ENCODE measurements at regions not wholly inside any gene's neighbourhood (a gene's known extent, or its start where the extent isn't known, plus 50 kb on each side); places are given as distances from the start of the nearest gene placed in this dataset.

DNA sequence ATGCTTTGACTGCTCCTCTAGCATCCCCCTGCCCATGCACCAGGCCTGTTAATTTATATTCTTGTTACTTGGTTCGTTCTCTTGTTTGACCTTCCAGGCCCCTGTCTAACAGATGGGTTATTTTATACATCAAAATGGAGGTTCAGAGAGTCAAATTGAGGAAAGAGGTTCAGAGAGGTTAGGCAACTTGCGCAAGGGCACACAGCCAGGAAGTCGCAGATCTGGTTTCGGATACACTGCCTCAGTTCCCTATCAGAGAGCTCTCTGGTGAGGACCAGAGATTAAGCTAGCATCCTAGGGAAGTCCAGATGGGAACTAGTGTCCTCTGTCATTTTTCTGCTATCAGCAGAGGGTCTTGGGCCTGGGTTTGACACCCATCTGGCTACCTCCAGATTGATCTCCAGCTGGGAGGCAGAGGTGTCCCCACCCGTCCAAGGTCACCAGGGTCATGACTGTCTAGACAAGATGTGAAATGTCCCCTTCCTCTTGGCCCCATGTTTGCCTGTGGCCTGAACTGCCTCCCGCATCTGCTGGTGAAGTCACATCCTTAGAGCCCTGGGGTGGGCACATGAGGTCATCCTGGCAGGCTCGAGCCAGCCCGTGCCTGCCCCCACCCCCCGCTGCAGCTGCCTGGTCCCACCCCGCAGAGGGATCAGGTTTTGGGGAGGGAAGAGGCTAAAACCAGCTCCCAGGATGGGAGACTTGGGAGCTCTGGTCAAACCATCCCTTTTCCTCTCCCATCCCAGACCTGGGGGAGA is 84.3 kb upstream of the NCOR2 start:
- H3K4me3 ChIP-seq = no peak overlapping the region
- no peaks in the 10 kb centered on the region for H3K27me3 ChIP-seq
- peaks cover 18% of the 10 kb centered on the region for H3K4me1 ChIP-seq (ENCODE audit: insufficient read depth)
- H3K27ac ChIP-seq = no peak overlapping the region
- no peak overlapping the region for H2AFZ ChIP-seq
- H4K20me1 ChIP-seq (ENCODE audit: insufficient read depth, poor library complexity, severe bottlenecking) = no peaks in the 10 kb centered on the region
- TF ChIP-seq, protein P1, sequence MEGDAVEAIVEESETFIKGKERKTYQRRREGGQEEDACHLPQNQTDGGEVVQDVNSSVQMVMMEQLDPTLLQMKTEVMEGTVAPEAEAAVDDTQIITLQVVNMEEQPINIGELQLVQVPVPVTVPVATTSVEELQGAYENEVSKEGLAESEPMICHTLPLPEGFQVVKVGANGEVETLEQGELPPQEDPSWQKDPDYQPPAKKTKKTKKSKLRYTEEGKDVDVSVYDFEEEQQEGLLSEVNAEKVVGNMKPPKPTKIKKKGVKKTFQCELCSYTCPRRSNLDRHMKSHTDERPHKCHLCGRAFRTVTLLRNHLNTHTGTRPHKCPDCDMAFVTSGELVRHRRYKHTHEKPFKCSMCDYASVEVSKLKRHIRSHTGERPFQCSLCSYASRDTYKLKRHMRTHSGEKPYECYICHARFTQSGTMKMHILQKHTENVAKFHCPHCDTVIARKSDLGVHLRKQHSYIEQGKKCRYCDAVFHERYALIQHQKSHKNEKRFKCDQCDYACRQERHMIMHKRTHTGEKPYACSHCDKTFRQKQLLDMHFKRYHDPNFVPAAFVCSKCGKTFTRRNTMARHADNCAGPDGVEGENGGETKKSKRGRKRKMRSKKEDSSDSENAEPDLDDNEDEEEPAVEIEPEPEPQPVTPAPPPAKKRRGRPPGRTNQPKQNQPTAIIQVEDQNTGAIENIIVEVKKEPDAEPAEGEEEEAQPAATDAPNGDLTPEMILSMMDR (IDR thresholded peaks at IDR 0.05; ENCODE audit: poor library complexity) = no peak
- TF ChIP-seq EZH2 (IDR thresholded peaks at IDR 0.05; ENCODE audit: borderline replicate concordance) (no peak), EZH2phosphoT487 (IDR thresholded peaks at IDR 0.05; ENCODE audit: low read depth, severe bottlenecking, unreplicated experiment) (no peak)
- no peaks in the 10 kb centered on the region for H3K9me2 ChIP-seq (replicated peaks; ENCODE audit: insufficient read depth)
- H3K9me3 ChIP-seq (ENCODE audit: low read depth) = no peaks in the 10 kb centered on the region
- WGBS (ENCODE audit: low lambda C conversion rate, missing lambda C conversion rate) = 79% methylated on average over 9 of the region's 10 CpGs
- no peaks in the 10 kb centered on the region for H3K79me2 ChIP-seq
- no peaks in the 10 kb centered on the region for H3K36me3 ChIP-seq (replicated peaks; ENCODE audit: insufficient read depth, low read depth)
- DNase-seq (ENCODE audit: low spot score) = no peak
- no peak overlapping the region for H3K4me2 ChIP-seq

DNA sequence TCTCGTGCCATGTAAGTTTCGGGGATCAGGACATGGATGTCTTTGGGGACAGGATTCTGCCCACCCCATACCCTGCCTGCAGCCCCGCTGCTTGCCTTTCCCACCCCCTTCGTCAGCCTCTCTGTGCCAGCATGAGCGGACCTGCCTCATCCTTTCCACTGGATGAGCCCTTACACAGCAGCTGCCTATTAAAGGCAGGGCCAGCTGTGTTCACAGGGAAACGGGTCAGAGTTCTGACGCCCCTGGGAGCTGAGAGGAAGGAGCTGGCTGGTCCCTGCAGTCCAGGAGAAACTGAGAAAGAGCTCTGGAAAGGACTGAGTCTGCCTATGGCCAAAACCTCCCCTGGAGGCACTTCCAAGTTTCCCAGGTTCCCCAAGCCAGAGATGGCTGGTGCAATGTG is 83.5 kb upstream of the NCOR2 start:
- Histone ChIP-seq H3K36me3 (replicated peaks; ENCODE audit: insufficient read depth, low read depth) (no peaks in the 10 kb centered on the region), H3K9me3 (ENCODE audit: low read depth) (no peaks in the 10 kb centered on the region), H3K9me2 (replicated peaks; ENCODE audit: insufficient read depth) (no peaks in the 10 kb centered on the region), H3K79me2 (no peaks in the 10 kb centered on the region), H3K4me2 (no peak overlapping the region), H3K27me3 (no peaks in the 10 kb centered on the region), H3K4me1 (ENCODE audit: insufficient read depth) (peaks cover 11% of the 10 kb centered on the region), H3K4me3 (no peak overlapping the region), H4K20me1 (ENCODE audit: insufficient read depth, poor library complexity, severe bottlenecking) (no peaks in the 10 kb centered on the region), H3K27ac (no peak overlapping the region), H2AFZ (no peak overlapping the region)
- WGBS (ENCODE audit: low lambda C conversion rate, missing lambda C conversion rate) = 84% methylated on average over 7 of the region's 7 CpGs
- DNase-seq (ENCODE audit: low spot score) = no peak
- TF ChIP-seq EZH2 (IDR thresholded peaks at IDR 0.05; ENCODE audit: borderline replicate concordance) (no peak), EZH2phosphoT487 (IDR thresholded peaks at IDR 0.05; ENCODE audit: low read depth, severe bottlenecking, unreplicated experiment) (no peak)
- TF ChIP-seq, protein P1 (IDR thresholded peaks at IDR 0.05; ENCODE audit: poor library complexity) = no peak

DNA sequence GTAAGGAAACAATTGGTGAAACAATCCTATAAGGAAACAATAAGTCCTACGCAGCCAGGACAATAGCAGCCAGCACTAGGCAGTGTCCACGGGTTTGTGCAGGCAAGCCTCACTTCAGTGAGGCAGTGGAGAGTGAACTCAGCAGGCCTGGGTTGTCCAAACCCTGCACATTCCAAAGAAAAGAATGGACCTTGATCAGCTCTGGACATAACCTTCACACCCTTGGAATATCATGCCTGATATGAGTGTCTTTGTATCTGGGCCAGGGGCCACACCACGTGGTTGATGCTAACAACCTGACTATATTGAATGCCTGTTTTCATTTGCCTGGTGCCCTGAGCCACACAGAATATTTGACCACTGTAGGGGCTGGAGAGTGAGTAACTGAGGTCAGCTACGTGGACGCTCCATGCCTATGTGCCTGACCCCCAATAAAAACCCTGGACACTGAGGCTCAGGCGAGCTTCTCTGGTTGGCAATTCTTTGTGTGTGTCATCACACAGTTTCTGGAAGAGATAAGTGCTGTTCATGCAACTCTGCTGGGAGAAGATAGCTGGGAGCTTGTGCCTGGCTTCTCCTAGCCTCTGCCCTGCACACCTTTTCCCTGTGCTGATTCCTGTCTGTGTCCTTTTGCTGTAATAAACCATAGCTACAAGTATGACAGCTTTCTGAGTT is 81.4 kb upstream of the NCOR2 start:
- Histone ChIP-seq H3K4me3 (no peak overlapping the region), H3K4me1 (ENCODE audit: insufficient read depth) (no peaks in the 10 kb centered on the region), H3K27ac (no peak overlapping the region), H2AFZ (no peak overlapping the region), H3K27me3 (no peaks in the 10 kb centered on the region), H3K4me2 (no peak overlapping the region), H3K36me3 (replicated peaks; ENCODE audit: insufficient read depth, low read depth) (no peaks in the 10 kb centered on the region), H3K79me2 (no peaks in the 10 kb centered on the region), H3K9me3 (ENCODE audit: low read depth) (no peaks in the 10 kb centered on the region), H4K20me1 (ENCODE audit: insufficient read depth, poor library complexity, severe bottlenecking) (no peaks in the 10 kb centered on the region), H3K9me2 (replicated peaks; ENCODE audit: insufficient read depth) (no peaks in the 10 kb centered on the region)
- no peak for DNase-seq (ENCODE audit: low spot score)
- TF ChIP-seq, protein P1 (IDR thresholded peaks at IDR 0.05; ENCODE audit: poor library complexity) = no peak
- no peak for TF ChIP-seq EZH2 (IDR thresholded peaks at IDR 0.05; ENCODE audit: borderline replicate concordance)
- TF ChIP-seq EZH2phosphoT487 (IDR thresholded peaks at IDR 0.05; ENCODE audit: low read depth, severe bottlenecking, unreplicated experiment) = no peak
- WGBS (ENCODE audit: low lambda C conversion rate, missing lambda C conversion rate) = 81% methylated on average over 6 of the region's 6 CpGs

Data from hepatocyte (in vitro differentiated cells).